ENCODE measurements at regions not wholly inside any gene's neighbourhood (a gene's known extent, or its start where the extent isn't known, plus 50 kb on each side); places are given as distances from the start of the nearest gene placed in this dataset.
"Not testable (repeated sequence)": the region's sequence is repeated elsewhere in the genome, so short reads cannot be mapped to it uniquely, and the experiment has no call there.

DNA sequence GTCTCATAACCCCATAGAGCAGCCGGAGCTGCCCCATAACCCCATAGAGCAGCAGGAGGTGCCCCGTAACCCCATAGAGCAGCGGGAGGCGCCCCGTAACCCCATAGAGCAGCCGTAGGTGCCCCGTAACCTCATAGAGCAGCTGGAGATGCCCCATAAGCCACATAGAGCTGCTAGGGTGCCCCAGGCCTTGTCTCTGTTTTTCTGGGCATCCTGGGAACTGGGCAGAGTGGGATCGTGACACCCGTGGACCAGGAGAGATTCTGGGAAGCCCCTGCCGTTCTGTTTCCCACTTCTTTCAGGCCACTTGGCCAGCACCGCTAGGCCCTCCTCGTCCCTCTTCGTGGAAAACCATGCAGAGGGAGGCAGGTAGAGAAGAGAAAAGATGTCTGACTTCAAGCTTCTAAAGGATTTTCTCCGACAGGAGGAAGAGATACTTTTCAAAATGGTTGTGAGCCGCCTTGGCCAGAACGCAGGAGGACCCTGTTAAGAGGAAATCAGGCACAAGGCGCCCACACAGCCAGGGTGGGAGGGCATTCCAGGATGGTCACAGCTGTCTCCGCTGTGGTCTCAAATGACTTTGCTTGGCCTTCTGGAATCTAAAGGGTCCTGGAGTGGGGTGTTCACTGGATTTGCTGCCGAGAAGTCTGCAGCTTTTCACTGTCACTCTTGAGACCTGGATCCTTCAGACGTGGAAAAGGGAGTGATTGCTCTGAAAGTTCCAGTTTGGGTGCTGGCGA lies 171.8 kb downstream of the NPIPB11 start:
- not testable (repeated sequence) for DNase-seq (ENCODE audit: low read depth)

DNA sequence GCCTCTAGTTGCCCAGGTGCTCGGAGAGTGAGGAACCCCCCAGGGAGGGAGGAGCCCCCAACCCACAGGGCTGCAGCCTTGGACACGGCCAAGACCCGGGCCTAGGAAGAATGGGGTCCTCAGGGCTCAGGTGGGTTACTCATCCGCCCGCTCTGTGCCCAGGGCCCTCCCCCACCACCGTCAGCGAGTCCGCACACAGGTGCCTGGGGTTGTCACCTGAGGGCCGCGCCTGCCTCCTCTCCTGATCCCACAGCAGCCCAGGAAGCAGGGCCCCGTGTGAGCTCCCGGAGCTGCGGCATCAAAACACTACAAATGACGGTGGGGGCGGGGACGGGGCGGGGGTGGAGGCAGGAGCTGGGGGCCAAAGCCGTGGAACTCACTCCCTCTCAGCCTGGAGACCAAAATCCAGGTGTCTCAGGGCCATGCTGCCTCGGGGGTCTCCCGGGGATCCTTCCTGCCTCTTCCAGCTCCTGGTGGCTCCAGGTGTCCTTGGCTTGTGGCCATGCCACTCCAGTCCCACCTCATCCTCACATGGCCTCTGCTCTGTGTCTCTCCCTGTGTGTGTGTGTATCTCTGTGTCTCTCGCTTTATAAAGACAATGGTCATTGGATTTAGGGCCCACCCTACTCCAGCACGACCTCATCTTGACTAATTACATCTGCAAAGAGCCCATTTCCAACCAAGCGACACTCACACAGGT lies 172.7 kb downstream of the NPIPB11 start:
- not testable (repeated sequence) for DNase-seq (ENCODE audit: low read depth)

- DNase-seq (ENCODE audit: low read depth), result no peak
These were observed 173.5 kb downstream of the NPIPB11 start for GRCh38 chr16:29232811-29233704.

- DNase-seq (ENCODE audit: low read depth), result not testable (repeated sequence)
These were observed 174.3 kb downstream of the NPIPB11 start for GRCh38 chr16:29232160-29232705.

GRCh38 chr16:29231244-29231643 lies 175.3 kb downstream of the NPIPB11 start:
- no peak for DNase-seq (ENCODE audit: low read depth)

- no peak for DNase-seq (ENCODE audit: low read depth)
These were observed 175.8 kb downstream of the NPIPB11 start for GRCh38 chr16:29230671-29231096.

GRCh38 chr16:29230006-29230668 lies 176.4 kb downstream of the NPIPB11 start:
- DNase-seq (ENCODE audit: low read depth), result not testable (repeated sequence)

DNA sequence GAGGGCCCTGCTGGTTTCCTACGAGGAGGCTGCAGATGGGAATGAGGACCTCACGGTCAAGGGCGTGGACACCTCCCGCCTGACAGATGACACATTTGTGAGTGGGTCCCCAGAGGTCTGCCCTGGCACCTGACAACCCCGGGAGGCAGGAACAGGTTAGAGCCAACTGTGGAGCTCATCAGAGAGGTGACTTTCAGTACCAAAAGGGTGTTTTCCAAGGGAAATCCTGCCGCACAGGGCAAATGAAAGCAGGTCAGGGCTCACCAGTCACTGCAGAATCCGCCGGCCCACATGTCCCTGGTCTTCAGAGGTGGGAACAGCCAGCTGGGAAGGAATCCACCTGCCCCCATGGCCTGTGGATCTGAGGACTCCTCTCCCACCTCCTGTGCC lies 176.9 kb downstream of the NPIPB11 start:
- DNase-seq (ENCODE audit: low read depth), result not testable (repeated sequence)

- DNase-seq (ENCODE audit: low read depth), result not testable (repeated sequence)
These were observed 177.6 kb downstream of the NPIPB11 start for GRCh38 chr16:29228664-29229611.

- DNase-seq (ENCODE audit: low read depth), result peak; percentile 32
These were observed 178.5 kb downstream of the NPIPB11 start for GRCh38 chr16:29227751-29228663.

DNA sequence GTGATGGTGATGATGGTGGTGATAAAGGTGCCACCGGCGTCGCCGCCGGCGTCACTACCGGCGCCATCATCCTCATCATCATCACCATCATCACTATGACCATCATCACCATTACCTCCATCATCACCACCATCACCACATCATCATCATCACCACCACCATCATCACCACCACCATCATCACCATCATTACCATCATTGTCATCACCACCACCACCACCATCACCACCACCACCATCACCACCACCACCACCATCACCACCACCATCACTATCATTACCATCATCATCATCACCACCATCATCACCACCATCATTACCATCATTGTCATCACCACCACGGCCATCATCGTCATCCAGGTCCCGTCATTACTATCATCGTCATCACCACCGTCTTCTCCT lies 179.7 kb downstream of the NPIPB11 start:
- no peak for DNase-seq (ENCODE audit: low read depth)

GRCh38 chr16:29224675-29225074 lies 181.8 kb downstream of the NPIPB11 start:
- not testable (repeated sequence) for DNase-seq (ENCODE audit: low read depth)

- not testable (repeated sequence) for DNase-seq (ENCODE audit: low read depth)
These were observed 183.9 kb downstream of the NPIPB11 start for GRCh38 chr16:29222615-29223014.

GRCh38 chr16:29222008-29222407 lies 184.5 kb downstream of the NPIPB11 start:
- not testable (repeated sequence) for DNase-seq (ENCODE audit: low read depth)

GRCh38 chr16:29221281-29221955 lies 185.1 kb downstream of the NPIPB11 start:
- not testable (repeated sequence) for DNase-seq (ENCODE audit: low read depth)

- not testable (repeated sequence) for DNase-seq (ENCODE audit: low read depth)
These were observed 185.8 kb downstream of the NPIPB11 start for GRCh38 chr16:29220647-29221191.

- not testable (repeated sequence) for DNase-seq (ENCODE audit: low read depth)
These were observed 186.4 kb downstream of the NPIPB11 start for GRCh38 chr16:29219966-29220646.

DNA sequence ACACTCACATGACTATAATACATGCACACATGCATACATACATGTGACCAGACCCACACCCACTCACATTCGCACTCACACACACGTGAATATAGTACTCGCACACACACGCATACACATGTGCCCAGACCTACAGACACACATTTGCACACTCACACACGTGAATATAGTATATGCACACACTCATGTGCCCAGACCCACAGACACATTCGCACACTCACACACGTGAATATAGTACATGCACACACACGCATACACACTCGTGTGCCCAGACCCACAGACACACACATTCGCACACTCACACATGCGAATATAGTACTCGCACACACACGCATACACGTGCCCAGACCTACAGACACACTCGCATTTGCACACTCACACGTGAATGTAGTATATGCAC lies 186.9 kb downstream of the NPIPB11 start:
- DNase-seq (ENCODE audit: low read depth), result not testable (repeated sequence)

Data from stimulated activated CD8-positive, alpha-beta memory T cell treated with anti-CD3 and anti-CD28 coated beads, Interleukin-12 subunit alpha, Interleukin-12 subunit beta, amount 100 ng/mL, for 4 hours (primary cell).